CD4-positive, alpha-beta T cell treated with Interleukin-10 for 1 hour (primary cell): ENCODE measurements at regions not wholly inside any gene's neighbourhood (a gene's known extent, or its start where the extent isn't known, plus 50 kb on each side); places are given as distances from the start of the nearest gene placed in this dataset.
"Not testable (repeated sequence)": the region's sequence is repeated elsewhere in the genome, so short reads cannot be mapped to it uniquely, and the experiment has no call there.

ENCODE experiments used
- DNase-seq: peaks from one replicate; pipeline ENCODE4 v3.0.0-alpha.2; 2020

DNA sequence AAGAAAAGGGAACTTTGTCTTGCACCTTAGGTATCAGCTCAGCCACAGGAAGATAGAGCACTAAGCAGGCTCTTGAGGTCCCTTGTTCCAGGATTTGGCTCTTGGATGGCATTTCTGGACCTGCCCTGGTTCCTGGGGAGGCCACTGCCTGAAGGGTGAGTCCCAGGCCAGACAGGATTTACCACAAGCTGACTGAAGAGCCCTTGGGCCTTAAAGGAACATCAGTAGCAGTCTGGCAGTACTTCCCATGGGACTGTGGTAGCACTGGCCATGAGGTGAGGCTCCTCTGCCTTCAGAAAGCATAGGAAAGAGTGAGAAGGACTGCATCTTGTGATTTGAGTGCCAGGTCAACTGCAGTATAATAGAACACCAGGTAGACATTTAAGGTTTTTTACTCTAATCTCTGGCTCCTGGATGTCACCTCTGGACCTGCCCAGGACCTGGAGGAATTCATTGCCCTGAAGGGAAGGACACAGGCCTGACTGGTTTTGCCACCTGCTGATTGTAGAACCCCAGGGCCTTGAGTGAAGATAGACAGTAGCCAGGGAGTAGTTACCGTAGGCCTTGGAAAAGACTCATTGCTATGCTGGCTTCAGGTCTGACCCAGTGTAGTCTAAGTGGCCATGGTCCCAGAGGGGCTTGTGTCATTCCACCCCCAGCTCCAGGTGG, 154.4 kb upstream of the CREB1 start:
- DNase-seq: no peak

DNA sequence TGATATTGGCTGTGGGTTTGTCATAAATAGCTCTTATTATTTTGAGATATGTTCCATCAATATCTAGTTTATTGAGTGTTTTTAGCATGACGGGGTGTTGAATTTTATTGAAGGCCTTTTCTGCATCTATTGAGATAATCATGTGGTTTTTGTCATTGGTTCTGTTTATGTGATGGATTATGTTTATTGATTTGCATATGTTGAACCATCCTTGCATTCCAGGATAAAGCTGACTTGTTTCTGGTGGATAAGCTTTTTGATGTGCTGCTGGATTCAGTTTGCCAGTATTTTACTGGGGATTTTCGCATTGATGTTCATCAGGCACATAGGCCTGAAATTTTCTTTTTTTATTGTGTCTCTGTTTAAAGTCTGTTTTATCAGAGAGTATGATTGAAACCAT, 151.1 kb upstream of the CREB1 start:
- DNase-seq: not testable (repeated sequence)

DNA sequence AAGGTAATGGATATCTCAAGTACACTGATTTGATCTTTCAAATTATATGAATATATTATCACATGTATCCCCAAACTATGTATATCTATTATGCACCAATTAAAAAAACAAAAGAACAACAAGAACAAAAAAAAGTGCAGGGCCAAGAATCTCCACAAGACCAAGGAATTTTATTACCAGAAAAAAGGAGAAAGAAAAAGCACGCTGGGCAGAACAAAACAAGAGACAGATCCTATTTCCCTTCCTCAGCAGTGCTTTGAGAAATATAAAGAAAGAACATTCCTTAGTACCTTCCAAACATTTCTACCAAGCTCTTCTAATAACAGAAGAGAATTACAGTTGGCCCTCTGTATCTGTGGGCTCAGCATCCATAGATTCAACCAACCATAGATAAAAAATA, 144.7 kb upstream of the CREB1 start:
- DNase-seq: no peak

DNA sequence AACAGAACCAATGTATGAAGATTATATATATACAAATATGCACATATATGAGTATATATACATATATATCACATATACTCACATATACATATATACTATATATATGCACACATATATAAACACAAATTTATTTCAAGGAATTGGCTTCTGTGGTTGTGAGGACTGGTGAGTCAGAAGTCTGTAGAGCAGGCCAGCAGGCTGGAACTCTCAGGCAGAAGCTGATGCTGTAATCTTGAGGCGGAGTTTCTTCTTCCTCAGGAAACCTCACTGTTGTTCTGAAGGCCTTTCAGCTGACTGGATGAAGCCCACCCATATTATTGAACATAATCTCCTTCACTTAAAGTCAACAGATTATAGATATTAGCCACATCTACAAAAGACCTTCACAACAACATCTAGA, 143.9 kb upstream of the CREB1 start:
- no peak for DNase-seq

GRCh38 chr2:207387001-207387571, 142.7 kb upstream of the CREB1 start:
- DNase-seq: no peak

GRCh38 chr2:207390302-207391095, 139.3 kb upstream of the CREB1 start:
- no peak for DNase-seq

- DNase-seq: no peak
Observed at GRCh38 chr2:207394203-207394781, 135.5 kb upstream of the CREB1 start.

GRCh38 chr2:207394812-207395534, 134.8 kb upstream of the CREB1 start:
- no peak for DNase-seq

GRCh38 chr2:207395535-207396251, 134.1 kb upstream of the CREB1 start:
- no peak for DNase-seq

- DNase-seq: no peak
Observed at GRCh38 chr2:207397917-207398655, 131.7 kb upstream of the CREB1 start.

- no peak for DNase-seq
Observed at GRCh38 chr2:207399301-207399700, 130.5 kb upstream of the CREB1 start.

DNA sequence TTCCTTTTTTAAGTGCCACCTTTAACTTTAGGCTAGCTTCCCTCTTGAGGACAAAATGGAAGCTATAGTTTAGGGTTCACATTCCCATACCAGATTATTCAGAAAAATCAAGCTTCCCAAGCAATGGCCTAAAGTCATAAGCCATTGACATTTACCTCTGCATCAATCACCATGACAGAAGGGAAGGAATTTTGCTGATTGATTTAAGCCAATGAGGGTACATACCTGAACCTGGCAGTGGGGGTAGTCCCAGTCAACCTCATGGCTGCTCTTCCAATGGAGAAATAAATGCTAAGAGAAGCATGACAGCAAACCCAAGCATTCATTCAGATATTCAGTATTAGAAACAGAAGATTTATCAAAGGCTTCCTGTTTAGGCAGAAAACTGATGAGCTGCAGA, 128.4 kb upstream of the CREB1 start:
- DNase-seq: no peak

- no peak for DNase-seq
Observed at GRCh38 chr2:207403141-207403540, 126.6 kb upstream of the CREB1 start.

GRCh38 chr2:207403950-207404349, 125.8 kb upstream of the CREB1 start:
- no peak for DNase-seq

DNA sequence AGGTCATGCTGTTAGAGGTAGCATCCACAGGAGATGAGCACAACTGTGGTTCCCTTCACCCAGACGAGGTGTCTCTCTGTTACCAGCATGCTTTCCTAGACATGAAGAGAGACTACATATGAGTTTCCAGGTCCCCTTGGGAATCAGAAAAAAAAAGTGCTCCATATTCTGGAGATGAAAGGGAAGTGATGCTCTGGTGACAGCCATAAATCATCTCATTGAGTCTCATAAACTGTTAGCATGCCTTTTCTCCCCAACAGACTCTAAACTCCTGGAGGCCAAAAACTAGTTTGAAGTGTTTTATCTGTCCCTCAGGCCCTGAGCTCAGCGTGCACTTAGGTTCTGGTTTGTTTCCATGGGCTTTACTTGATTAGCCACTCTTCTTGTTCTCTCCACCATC, 124.6 kb upstream of the CREB1 start:
- DNase-seq: no peak

- no peak for DNase-seq
Observed at GRCh38 chr2:207408086-207408794, 121.5 kb upstream of the CREB1 start.

DNA sequence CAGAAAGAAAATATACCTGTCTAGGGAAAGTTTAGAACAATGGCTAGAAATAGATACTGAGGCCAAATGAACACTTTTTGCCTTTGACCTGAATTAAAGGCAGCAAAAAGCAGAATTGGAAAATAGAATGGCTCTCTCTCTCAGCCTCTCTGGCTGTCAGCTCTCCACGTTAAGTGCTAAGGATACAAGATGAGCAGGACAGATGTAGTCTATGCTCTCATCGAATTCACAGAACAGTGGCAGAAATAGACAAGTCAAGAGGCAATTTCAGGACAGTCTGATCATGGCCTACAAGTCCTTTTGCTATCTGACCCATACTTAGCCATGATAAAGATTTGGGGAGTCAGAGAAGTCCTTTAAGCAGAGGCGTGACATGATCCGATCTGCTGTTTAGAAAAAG, 120.2 kb upstream of the CREB1 start:
- DNase-seq: no peak

DNA sequence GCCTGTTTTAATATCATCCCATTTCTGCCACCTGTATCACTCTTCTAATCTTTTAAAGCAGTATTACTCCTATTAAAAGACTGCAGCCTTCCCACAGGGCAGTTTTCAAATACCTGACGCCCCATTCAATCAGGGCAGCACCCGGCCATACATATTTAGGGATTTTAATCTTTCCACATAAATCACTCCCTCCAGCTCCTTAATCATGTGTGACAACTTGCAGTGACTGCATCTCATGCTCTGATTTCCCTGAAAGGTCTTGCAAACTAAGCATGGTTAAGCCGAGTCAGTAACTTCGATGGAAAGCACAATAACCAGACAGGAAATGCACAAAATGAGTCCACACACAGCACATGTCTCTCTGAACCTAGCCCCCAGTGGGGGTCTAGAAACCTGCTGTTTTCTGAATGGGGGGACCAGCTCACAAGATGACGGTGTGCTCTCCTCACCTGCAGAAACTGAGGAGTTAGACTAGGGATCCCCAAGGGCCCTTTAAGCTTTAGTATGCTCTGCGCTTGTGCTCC, 116.9 kb upstream of the CREB1 start:
- DNase-seq: no peak

DNA sequence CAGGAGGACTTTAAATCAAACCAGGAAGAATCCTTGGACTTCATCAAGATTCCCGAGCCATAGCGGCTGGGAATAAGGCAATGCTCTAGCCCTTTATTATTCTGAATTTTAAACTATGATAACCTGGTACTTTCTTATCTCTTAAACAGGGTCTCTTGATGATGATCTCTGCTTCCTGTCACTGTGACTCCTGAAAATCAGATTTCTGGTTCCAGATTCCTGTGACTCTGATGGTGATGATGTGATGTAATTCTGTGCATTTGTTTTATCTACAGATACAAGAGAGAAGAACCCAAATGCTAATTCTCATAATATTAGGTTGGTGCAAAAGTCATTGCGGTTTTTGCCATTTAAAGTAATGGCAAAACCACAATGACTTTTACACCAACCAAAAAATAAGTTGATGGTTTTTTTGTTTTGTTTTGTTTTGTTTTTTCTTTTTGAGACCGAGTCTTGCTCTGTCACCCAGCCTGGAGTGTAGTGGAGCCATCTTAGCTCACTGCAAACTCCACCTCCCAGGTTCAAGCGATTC, 116.3 kb upstream of the CREB1 start:
- no peak for DNase-seq

DNA sequence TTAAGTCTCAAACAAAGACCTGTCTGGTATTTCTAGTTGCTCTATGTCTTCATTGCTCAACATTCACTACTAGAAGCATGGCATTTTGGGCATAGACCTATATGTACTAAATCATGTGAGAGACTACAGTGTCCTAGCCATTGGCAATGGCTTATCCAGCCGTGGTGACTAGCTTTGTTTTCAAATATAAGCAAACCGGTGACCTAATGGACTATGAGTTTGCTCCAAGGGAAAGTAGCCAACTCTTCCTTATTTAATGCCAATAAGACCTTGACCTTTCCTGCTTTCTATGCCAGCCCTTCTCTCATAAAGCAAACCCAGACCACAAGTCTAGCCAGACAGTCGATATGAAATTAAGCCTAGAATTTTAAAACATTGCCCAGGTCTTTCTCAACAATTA, 113.7 kb upstream of the CREB1 start:
- DNase-seq: no peak

DNA sequence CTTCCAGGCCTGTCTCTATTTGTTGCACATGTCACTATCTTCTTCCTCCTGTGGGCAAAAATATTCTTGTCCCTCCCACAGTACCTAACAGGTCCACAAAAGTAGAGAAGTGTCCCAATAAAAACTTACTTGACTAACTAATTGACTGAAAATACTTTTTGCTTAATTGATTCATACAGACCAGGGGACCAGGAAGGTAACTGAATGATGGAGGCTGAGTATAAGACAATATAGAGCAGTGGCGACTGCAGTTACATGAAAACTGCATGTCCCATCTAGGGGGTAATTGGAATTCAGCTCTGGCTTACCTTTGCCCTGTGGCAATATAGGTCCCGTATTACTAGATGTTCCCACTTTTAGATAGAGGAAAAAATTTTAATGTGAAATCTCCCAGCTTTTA, 112.9 kb upstream of the CREB1 start:
- DNase-seq: no peak
